ENCODE measurements at regions not wholly inside any gene's neighbourhood (a gene's known extent, or its start where the extent isn't known, plus 50 kb on each side); places are given as distances from the start of the nearest gene placed in this dataset.

DNA sequence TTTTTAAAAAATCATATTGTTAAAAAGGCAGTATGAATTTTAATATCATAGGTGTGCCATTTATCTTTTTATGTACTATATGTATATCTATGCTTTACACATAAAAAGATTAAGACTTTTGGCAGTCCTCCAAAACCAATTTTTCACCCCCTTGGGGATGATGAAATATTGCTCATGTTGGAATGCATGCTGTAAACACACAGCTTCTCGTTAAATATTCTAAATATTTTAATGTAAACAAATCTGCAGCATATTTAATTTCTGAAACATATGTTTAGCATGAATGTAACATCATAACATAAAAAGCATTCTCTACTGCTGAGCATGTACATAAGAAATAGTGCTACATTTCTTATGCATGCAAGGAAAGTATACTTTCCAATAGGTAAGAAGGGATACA, 484.3 kb upstream of the LRATD1 start:
- TF ChIP-seq, protein P1, sequence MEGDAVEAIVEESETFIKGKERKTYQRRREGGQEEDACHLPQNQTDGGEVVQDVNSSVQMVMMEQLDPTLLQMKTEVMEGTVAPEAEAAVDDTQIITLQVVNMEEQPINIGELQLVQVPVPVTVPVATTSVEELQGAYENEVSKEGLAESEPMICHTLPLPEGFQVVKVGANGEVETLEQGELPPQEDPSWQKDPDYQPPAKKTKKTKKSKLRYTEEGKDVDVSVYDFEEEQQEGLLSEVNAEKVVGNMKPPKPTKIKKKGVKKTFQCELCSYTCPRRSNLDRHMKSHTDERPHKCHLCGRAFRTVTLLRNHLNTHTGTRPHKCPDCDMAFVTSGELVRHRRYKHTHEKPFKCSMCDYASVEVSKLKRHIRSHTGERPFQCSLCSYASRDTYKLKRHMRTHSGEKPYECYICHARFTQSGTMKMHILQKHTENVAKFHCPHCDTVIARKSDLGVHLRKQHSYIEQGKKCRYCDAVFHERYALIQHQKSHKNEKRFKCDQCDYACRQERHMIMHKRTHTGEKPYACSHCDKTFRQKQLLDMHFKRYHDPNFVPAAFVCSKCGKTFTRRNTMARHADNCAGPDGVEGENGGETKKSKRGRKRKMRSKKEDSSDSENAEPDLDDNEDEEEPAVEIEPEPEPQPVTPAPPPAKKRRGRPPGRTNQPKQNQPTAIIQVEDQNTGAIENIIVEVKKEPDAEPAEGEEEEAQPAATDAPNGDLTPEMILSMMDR (conservative IDR thresholded peaks at IDR 0.05; ENCODE audit: low read depth in 2 of 2) = no peak
- TF ChIP-seq EZH2phosphoT487 (IDR thresholded peaks at IDR 0.05; ENCODE audit: unreplicated experiment) (no peak), EZH2 (IDR thresholded peaks at IDR 0.05; ENCODE audit: low read depth, unreplicated experiment) (no peak), POLR2AphosphoS5 (IDR thresholded peaks at IDR 0.05; ENCODE audit: low read depth) (no peak), CREB1 (CRISPR knock-in tag; IDR thresholded peaks at IDR 0.05; ENCODE audit: low read depth) (no peak)
- TF ChIP-seq, protein P2, sequence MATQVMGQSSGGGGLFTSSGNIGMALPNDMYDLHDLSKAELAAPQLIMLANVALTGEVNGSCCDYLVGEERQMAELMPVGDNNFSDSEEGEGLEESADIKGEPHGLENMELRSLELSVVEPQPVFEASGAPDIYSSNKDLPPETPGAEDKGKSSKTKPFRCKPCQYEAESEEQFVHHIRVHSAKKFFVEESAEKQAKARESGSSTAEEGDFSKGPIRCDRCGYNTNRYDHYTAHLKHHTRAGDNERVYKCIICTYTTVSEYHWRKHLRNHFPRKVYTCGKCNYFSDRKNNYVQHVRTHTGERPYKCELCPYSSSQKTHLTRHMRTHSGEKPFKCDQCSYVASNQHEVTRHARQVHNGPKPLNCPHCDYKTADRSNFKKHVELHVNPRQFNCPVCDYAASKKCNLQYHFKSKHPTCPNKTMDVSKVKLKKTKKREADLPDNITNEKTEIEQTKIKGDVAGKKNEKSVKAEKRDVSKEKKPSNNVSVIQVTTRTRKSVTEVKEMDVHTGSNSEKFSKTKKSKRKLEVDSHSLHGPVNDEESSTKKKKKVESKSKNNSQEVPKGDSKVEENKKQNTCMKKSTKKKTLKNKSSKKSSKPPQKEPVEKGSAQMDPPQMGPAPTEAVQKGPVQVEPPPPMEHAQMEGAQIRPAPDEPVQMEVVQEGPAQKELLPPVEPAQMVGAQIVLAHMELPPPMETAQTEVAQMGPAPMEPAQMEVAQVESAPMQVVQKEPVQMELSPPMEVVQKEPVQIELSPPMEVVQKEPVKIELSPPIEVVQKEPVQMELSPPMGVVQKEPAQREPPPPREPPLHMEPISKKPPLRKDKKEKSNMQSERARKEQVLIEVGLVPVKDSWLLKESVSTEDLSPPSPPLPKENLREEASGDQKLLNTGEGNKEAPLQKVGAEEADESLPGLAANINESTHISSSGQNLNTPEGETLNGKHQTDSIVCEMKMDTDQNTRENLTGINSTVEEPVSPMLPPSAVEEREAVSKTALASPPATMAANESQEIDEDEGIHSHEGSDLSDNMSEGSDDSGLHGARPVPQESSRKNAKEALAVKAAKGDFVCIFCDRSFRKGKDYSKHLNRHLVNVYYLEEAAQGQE (IDR thresholded peaks at IDR 0.05; ENCODE audit: unreplicated experiment) = no peak
- TF ChIP-seq, protein P3, sequence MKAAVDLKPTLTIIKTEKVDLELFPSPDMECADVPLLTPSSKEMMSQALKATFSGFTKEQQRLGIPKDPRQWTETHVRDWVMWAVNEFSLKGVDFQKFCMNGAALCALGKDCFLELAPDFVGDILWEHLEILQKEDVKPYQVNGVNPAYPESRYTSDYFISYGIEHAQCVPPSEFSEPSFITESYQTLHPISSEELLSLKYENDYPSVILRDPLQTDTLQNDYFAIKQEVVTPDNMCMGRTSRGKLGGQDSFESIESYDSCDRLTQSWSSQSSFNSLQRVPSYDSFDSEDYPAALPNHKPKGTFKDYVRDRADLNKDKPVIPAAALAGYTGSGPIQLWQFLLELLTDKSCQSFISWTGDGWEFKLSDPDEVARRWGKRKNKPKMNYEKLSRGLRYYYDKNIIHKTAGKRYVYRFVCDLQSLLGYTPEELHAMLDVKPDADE (IDR thresholded peaks at IDR 0.05) = no peak
- TF ChIP-seq, protein P4, sequence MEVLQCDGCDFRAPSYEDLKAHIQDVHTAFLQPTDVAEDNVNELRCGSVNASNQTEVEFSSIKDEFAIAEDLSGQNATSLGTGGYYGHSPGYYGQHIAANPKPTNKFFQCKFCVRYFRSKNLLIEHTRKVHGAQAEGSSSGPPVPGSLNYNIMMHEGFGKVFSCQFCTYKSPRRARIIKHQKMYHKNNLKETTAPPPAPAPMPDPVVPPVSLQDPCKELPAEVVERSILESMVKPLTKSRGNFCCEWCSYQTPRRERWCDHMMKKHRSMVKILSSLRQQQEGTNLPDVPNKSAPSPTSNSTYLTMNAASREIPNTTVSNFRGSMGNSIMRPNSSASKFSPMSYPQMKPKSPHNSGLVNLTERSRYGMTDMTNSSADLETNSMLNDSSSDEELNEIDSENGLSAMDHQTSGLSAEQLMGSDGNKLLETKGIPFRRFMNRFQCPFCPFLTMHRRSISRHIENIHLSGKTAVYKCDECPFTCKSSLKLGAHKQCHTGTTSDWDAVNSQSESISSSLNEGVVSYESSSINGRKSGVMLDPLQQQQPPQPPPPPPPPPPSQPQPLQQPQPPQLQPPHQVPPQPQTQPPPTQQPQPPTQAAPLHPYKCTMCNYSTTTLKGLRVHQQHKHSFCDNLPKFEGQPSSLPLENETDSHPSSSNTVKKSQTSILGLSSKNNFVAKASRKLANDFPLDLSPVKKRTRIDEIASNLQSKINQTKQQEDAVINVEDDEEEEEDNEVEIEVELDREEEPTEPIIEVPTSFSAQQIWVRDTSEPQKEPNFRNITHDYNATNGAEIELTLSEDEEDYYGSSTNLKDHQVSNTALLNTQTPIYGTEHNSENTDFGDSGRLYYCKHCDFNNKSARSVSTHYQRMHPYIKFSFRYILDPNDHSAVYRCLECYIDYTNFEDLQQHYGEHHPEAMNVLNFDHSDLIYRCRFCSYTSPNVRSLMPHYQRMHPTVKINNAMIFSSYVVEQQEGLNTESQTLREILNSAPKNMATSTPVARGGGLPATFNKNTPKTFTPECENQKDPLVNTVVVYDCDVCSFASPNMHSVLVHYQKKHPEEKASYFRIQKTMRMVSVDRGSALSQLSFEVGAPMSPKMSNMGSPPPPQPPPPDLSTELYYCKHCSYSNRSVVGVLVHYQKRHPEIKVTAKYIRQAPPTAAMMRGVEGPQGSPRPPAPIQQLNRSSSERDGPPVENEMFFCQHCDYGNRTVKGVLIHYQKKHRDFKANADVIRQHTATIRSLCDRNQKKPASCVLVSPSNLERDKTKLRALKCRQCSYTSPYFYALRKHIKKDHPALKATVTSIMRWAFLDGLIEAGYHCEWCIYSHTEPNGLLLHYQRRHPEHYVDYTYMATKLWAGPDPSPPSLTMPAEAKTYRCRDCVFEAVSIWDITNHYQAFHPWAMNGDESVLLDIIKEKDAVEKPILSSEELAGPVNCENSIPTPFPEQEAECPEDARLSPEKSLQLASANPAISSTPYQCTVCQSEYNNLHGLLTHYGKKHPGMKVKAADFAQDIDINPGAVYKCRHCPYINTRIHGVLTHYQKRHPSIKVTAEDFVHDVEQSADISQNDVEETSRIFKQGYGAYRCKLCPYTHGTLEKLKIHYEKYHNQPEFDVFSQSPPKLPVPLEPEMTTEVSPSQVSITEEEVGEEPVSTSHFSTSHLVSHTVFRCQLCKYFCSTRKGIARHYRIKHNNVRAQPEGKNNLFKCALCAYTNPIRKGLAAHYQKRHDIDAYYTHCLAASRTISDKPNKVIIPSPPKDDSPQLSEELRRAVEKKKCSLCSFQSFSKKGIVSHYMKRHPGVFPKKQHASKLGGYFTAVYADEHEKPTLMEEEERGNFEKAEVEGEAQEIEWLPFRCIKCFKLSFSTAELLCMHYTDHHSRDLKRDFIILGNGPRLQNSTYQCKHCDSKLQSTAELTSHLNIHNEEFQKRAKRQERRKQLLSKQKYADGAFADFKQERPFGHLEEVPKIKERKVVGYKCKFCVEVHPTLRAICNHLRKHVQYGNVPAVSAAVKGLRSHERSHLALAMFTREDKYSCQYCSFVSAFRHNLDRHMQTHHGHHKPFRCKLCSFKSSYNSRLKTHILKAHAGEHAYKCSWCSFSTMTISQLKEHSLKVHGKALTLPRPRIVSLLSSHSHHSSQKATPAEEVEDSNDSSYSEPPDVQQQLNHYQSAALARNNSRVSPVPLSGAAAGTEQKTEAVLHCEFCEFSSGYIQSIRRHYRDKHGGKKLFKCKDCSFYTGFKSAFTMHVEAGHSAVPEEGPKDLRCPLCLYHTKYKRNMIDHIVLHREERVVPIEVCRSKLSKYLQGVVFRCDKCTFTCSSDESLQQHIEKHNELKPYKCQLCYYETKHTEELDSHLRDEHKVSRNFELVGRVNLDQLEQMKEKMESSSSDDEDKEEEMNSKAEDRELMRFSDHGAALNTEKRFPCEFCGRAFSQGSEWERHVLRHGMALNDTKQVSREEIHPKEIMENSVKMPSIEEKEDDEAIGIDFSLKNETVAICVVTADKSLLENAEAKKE (CRISPR knock-in tag; IDR thresholded peaks at IDR 0.05) = no peak
